ENCODE measurements at regions not wholly inside any gene's neighbourhood (a gene's known extent, or its start where the extent isn't known, plus 50 kb on each side); places are given as distances from the start of the nearest gene placed in this dataset.

DNA sequence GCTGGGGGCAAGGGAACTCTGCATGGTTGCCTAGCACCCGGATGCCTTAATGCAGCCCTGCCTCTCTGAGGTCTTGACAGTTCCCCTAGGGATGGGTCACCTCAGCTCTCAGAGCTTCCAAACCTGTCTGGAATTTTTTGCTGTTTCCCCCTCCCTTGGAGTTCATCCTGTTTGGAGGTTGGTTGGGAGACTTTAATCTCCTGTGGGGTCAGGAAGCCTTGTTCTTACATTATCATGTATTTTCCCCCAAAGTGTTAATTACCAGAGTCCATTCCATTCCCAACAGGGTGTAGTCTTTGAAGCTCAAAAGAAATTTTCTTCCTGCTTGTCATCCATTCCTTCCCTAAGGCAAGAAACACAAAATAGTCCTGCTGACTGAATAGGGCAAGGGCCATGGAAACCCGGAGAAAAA is 150.3 kb upstream of the SPRY4 start:
- peaks cover 8% of the 10 kb centered on the region for H3K9me3 Mint-ChIP-seq (ENCODE audit: insufficient read depth)
- no peak overlapping the region for H3K4me3 Mint-ChIP-seq
- Histone ChIP-seq H4K20me1 (ENCODE audit: control insufficient read depth, insufficient read depth, low read length, poor library complexity, severe bottlenecking) (no peaks in the 10 kb centered on the region), H3K27ac (ENCODE audit: low read length in 2 of 2) (no peak overlapping the region), H3K9ac (ENCODE audit: low read length) (no peak overlapping the region), H3K4me1 (ENCODE audit: control insufficient read depth in 2 of 2, insufficient read depth in 2 of 2, low read length in 2 of 2) (no peaks in the 10 kb centered on the region), H3K4me3 (ENCODE audit: control extremely low read depth in 1 of 5, extremely low read depth in 1 of 5, insufficient read depth in 1 of 5, low read depth in 2 of 5, low read length in 4 of 5) (no peak overlapping the region), H3K4me2 (replicated peaks; ENCODE audit: low read depth, low read length, poor library complexity, severe bottlenecking) (no peak overlapping the region), H3K36me3 (replicated peaks in 1 of 2; ENCODE audit: control extremely low read depth in 1 of 2, control insufficient read depth in 1 of 2, extremely low read depth in 1 of 2, insufficient read depth in 2 of 2, low read length in 1 of 2) (no peaks in the 10 kb centered on the region), H3K27me3 (replicated peaks in 1 of 4; ENCODE audit: control extremely low read depth in 1 of 4, control insufficient read depth in 3 of 4, insufficient read depth in 4 of 4, low read length in 3 of 4) (peaks cover 0 to 19% (median 3%) of the 10 kb centered on the region in 4 experiments), H2AFZ (ENCODE audit: insufficient read depth, low read depth, low read length, poor library complexity, severe bottlenecking) (no peak overlapping the region), H3K9me3 (ENCODE audit: control extremely low read depth in 1 of 3, control insufficient read depth in 2 of 3, insufficient read depth in 1 of 3, low read length in 2 of 3) (peaks cover 0 to 16% (median 13%) of the 10 kb centered on the region in 3 donors), H3K79me2 (ENCODE audit: control insufficient read depth, insufficient read depth, low read length) (no peaks in the 10 kb centered on the region)
- POLR2A ChIA-PET, result no interaction called here
- CTCF ChIA-PET, result no interaction called here
- H3K27me3 Mint-ChIP-seq, result peaks cover 30% of the 10 kb centered on the region
- H3K27ac Mint-ChIP-seq, result no peak overlapping the region
- DNase-seq (no peak), ATAC-seq (ENCODE audit: low read depth) (no peak)
- intact Hi-C loops (cut with micrococcal nuclease), result no loop called here
- TF ChIP-seq EZH2 (IDR thresholded peaks at IDR 0.05; ENCODE audit: borderline replicate concordance, insufficient read depth, low read depth, low read length, poor library complexity, severe bottlenecking), result no peak
- TF ChIP-seq, protein P1, sequence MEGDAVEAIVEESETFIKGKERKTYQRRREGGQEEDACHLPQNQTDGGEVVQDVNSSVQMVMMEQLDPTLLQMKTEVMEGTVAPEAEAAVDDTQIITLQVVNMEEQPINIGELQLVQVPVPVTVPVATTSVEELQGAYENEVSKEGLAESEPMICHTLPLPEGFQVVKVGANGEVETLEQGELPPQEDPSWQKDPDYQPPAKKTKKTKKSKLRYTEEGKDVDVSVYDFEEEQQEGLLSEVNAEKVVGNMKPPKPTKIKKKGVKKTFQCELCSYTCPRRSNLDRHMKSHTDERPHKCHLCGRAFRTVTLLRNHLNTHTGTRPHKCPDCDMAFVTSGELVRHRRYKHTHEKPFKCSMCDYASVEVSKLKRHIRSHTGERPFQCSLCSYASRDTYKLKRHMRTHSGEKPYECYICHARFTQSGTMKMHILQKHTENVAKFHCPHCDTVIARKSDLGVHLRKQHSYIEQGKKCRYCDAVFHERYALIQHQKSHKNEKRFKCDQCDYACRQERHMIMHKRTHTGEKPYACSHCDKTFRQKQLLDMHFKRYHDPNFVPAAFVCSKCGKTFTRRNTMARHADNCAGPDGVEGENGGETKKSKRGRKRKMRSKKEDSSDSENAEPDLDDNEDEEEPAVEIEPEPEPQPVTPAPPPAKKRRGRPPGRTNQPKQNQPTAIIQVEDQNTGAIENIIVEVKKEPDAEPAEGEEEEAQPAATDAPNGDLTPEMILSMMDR (IDR thresholded peaks at IDR 0.05), result no peak
- 70% methylated on average over 2 of the region's 2 CpGs for WGBS (ENCODE audit: insufficient coverage)
- H3K4me1 Mint-ChIP-seq, result no peaks in the 10 kb centered on the region

DNA sequence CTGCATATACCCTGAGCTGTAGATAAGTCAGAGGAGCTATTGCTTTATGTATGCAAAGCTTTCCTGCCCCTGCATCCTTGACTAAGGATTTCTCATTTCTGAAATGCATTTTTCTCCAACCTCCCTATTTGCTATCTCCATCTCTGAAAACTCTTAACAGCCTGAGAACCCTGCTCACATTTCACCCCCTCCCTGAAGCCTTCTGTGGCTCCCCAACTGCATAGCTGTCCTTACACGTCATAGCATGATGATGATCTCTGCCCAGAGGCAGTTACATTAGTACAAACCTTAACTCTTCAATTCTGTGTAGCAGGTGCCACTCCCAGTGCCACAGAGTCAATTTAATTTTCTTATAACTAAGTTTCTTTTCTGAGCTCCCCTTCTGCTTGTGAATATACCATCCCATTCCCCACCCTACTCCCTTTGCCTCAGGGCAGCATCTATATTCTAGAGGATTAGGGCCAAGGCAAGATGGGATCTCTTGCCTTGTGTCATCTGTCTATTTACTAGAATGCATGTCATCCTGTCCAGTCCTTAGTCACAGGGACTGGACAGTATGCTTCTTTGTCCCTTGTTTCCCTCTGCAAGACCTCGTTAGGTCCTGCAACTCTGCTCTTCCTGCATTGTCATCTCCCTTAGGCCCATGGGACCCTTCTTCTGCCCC is 149.7 kb upstream of the SPRY4 start:
- Mint-ChIP-seq H3K4me1 (no peaks in the 10 kb centered on the region), H3K9me3 (ENCODE audit: insufficient read depth) (peaks cover 8% of the 10 kb centered on the region), H3K27ac (no peak overlapping the region), H3K4me3 (no peak overlapping the region), H3K27me3 (peaks cover 24% of the 10 kb centered on the region)
- DNase-seq (no peak), ATAC-seq (ENCODE audit: low read depth) (no peak)
- WGBS (ENCODE audit: insufficient coverage), result 53% methylated on average over 2 of the region's 2 CpGs
- TF ChIP-seq EZH2 (IDR thresholded peaks at IDR 0.05; ENCODE audit: borderline replicate concordance, insufficient read depth, low read depth, low read length, poor library complexity, severe bottlenecking), result no peak
- TF ChIP-seq, protein P1 (IDR thresholded peaks at IDR 0.05), result no peak
- ChIA-PET POLR2A (no interaction called here), CTCF (no interaction called here)
- Histone ChIP-seq H3K4me3 (ENCODE audit: control extremely low read depth in 1 of 5, extremely low read depth in 1 of 5, insufficient read depth in 1 of 5, low read depth in 2 of 5, low read length in 4 of 5) (no peak overlapping the region), H3K9me3 (ENCODE audit: control extremely low read depth in 1 of 3, control insufficient read depth in 2 of 3, insufficient read depth in 1 of 3, low read length in 2 of 3) (peaks cover 0 to 11% (median 9%) of the 10 kb centered on the region in 3 donors), H3K4me1 (ENCODE audit: control insufficient read depth in 2 of 2, insufficient read depth in 2 of 2, low read length in 2 of 2) (no peaks in the 10 kb centered on the region), H4K20me1 (ENCODE audit: control insufficient read depth, insufficient read depth, low read length, poor library complexity, severe bottlenecking) (no peaks in the 10 kb centered on the region), H3K9ac (ENCODE audit: low read length) (no peak overlapping the region), H3K36me3 (replicated peaks in 1 of 2; ENCODE audit: control extremely low read depth in 1 of 2, control insufficient read depth in 1 of 2, extremely low read depth in 1 of 2, insufficient read depth in 2 of 2, low read length in 1 of 2) (no peaks in the 10 kb centered on the region), H2AFZ (ENCODE audit: insufficient read depth, low read depth, low read length, poor library complexity, severe bottlenecking) (no peak overlapping the region), H3K27ac (ENCODE audit: low read length in 2 of 2) (no peak overlapping the region), H3K4me2 (replicated peaks; ENCODE audit: low read depth, low read length, poor library complexity, severe bottlenecking) (no peak overlapping the region), H3K27me3 (replicated peaks in 1 of 4; ENCODE audit: control extremely low read depth in 1 of 4, control insufficient read depth in 3 of 4, insufficient read depth in 4 of 4, low read length in 3 of 4) (peaks cover 0 to 14% (median 1%) of the 10 kb centered on the region in 4 experiments), H3K79me2 (ENCODE audit: control insufficient read depth, insufficient read depth, low read length) (no peaks in the 10 kb centered on the region)
- intact Hi-C loops (cut with micrococcal nuclease), result no loop called here
